Thyroid gland (tissue), 4 donors: ENCODE measurements at regions not wholly inside any gene's neighbourhood (a gene's known extent, or its start where the extent isn't known, plus 50 kb on each side); places are given as distances from the start of the nearest gene placed in this dataset.

Experiments
- POLR2A ChIP-seq, 2 donors: fragments of 450-650 bp; IDR thresholded peaks; one replicate each; pipeline ENCODE4 v1.6.1; 2017; ENCODE audit warnings: antibody characterized with exemption in 2 of 2, mild to moderate bottlenecking in 2 of 2, moderate library complexity in 1 of 2
- TF ChIP-seq, protein P1 (sequence below), 6 experiments: fragments of 200-600 bp in 3 of 6; fragments of 450-650 bp in 3 of 6; sonication (generic) in 3 of 6; IDR thresholded peaks; one replicate each; pipeline ENCODE4 v1.5.1; 2016 to 2019; ENCODE audit warnings: antibody characterized with exemption in 6 of 6, mild to moderate bottlenecking in 2 of 6, inconsistent platforms in 1 of 6, moderate library complexity in 1 of 6

DNA sequence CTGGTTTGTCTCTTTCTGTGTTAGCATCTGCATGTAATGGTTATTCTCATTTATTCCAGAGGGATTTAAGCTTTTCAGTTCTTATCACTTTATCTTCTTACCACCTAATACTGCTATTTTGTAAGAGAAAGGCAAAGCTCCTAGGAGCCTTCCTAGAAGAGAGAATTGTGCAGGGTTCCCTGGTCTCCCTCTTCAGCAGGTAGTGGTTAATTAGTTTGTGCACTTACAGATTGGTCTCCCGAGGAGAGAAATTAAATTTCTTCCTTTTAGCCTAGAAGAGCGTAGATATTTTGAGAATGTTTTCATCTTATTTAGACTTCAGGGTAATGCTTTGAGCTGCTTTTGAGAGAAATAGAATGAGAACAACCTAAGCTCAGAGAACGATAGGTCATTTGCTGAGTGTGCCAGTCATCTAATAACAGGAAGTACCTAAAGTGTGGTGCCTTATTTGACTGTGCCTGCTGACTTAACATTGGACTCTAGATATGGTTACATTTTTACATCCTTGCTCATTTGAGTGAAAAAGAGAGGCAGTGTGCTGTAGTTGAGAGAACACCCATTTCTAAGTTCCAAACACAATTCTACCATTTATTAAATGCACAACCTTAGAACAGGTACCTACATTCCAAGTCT is 651.4 kb downstream of the STK39 start:
- TF ChIP-seq, protein P1, sequence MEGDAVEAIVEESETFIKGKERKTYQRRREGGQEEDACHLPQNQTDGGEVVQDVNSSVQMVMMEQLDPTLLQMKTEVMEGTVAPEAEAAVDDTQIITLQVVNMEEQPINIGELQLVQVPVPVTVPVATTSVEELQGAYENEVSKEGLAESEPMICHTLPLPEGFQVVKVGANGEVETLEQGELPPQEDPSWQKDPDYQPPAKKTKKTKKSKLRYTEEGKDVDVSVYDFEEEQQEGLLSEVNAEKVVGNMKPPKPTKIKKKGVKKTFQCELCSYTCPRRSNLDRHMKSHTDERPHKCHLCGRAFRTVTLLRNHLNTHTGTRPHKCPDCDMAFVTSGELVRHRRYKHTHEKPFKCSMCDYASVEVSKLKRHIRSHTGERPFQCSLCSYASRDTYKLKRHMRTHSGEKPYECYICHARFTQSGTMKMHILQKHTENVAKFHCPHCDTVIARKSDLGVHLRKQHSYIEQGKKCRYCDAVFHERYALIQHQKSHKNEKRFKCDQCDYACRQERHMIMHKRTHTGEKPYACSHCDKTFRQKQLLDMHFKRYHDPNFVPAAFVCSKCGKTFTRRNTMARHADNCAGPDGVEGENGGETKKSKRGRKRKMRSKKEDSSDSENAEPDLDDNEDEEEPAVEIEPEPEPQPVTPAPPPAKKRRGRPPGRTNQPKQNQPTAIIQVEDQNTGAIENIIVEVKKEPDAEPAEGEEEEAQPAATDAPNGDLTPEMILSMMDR (IDR thresholded peaks at IDR 0.05) = no peak
- TF ChIP-seq POLR2A (IDR thresholded peaks at IDR 0.05) = no peak
